ENCODE measurements at regions not wholly inside any gene's neighbourhood (a gene's known extent, or its start where the extent isn't known, plus 50 kb on each side); places are given as distances from the start of the nearest gene placed in this dataset.

GRCh38 chr12:126862500-126862899, 1404.5 kb upstream of the TMEM132C start:
- TF ChIP-seq CTCF (IDR thresholded peaks at IDR 0.05) (no peak), POLR2A (IDR thresholded peaks at IDR 0.05) (no peak)

Measured in adrenal gland (tissue), 5 donors.